22Rv1 (cell line): ENCODE measurements at regions not wholly inside any gene's neighbourhood (a gene's known extent, or its start where the extent isn't known, plus 50 kb on each side); places are given as distances from the start of the nearest gene placed in this dataset.

Source experiments
- H3K27ac ChIP-seq: fragments of 450-650 bp; 2 replicates; pipeline ENCODE4 v1.5.1; 2017
- ZFX ChIP-seq: fragments of 450-650 bp; IDR thresholded peaks from 2 replicates; pipeline ENCODE4 v1.6.1; 2017; ENCODE audit warnings: antibody characterized with exemption, borderline replicate concordance
- TF ChIP-seq, protein P1 (sequence below): fragments of 450-650 bp; IDR thresholded peaks from 2 replicates; pipeline ENCODE4 v1.5.1; 2017; ENCODE audit warnings: mild to moderate bottlenecking

- no peak overlapping the region for H3K27ac ChIP-seq
- no peak for TF ChIP-seq ZFX
- TF ChIP-seq, protein P1, sequence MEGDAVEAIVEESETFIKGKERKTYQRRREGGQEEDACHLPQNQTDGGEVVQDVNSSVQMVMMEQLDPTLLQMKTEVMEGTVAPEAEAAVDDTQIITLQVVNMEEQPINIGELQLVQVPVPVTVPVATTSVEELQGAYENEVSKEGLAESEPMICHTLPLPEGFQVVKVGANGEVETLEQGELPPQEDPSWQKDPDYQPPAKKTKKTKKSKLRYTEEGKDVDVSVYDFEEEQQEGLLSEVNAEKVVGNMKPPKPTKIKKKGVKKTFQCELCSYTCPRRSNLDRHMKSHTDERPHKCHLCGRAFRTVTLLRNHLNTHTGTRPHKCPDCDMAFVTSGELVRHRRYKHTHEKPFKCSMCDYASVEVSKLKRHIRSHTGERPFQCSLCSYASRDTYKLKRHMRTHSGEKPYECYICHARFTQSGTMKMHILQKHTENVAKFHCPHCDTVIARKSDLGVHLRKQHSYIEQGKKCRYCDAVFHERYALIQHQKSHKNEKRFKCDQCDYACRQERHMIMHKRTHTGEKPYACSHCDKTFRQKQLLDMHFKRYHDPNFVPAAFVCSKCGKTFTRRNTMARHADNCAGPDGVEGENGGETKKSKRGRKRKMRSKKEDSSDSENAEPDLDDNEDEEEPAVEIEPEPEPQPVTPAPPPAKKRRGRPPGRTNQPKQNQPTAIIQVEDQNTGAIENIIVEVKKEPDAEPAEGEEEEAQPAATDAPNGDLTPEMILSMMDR: no peak
Measured at GRCh38 chr3:68334367-68334986, 597.9 kb downstream of the TAFA4 start.

- TF ChIP-seq, protein P1: no peak
- TF ChIP-seq ZFX: no peak
- no peak overlapping the region for H3K27ac ChIP-seq
Measured at GRCh38 chr3:68328049-68328448, 604.3 kb downstream of the TAFA4 start.

- TF ChIP-seq ZFX: no peak
- H3K27ac ChIP-seq: peak overlapping the region; percentile 34
Measured at GRCh38 chr3:68315964-68316363, 616.4 kb downstream of the TAFA4 start.

- H3K27ac ChIP-seq: peak overlapping the region; percentile 34
- TF ChIP-seq, protein P1: no peak
- no peak for TF ChIP-seq ZFX
Measured at GRCh38 chr3:68315546-68315945, 616.8 kb downstream of the TAFA4 start.

GRCh38 chr3:68306571-68306970, 625.8 kb downstream of the TAFA4 start:
- TF ChIP-seq, protein P1: no peak
- no peak for TF ChIP-seq ZFX
- no peak overlapping the region for H3K27ac ChIP-seq

GRCh38 chr3:68295457-68295856, 636.9 kb downstream of the TAFA4 start:
- no peak for TF ChIP-seq ZFX
- TF ChIP-seq, protein P1: no peak
- no peak overlapping the region for H3K27ac ChIP-seq

DNA sequence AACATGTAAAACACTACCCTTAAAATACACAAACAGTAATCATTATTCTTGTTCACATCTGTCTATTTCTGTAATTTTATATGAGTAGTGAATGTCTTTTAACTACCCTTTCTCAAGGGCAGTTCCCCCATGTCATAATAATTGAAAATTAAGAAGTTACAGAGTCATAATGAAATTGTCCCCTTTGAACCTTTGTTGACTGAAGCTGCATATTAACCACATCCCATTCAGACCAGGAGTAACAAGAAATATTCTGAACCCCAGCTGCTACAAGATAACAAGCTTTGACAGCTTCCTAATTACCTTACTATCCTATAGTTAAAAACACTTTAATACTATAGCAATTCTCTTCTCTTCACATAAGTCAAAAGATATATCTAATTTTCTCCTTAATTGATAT, 635.9 kb upstream of the SUCLG2 start:
- H3K27ac ChIP-seq: no peak overlapping the region
- TF ChIP-seq, protein P1: no peak
- TF ChIP-seq ZFX: no peak

DNA sequence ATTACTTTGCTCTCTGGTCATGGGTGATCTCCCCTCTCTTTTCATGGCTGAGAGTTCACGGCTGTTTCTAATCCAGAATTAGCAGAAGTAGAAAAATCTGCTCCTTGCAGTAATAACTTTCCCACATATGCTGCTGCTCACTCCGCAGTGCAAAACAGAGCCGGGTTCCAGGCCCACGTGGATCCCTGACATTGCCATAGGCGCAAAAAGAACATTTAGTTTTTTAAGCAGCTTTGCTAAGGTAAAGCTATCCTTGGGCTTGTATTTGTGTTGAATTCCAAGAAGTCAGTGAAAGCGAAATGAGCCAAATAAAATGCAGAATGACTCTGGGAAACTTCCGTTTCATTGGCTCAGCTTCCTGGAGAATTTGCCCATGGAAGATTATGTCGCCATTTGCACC, 633.7 kb upstream of the SUCLG2 start:
- no peak for TF ChIP-seq ZFX
- TF ChIP-seq, protein P1: no peak
- H3K27ac ChIP-seq: no peak overlapping the region
